Fibroblast of lung (primary cell): ENCODE measurements at regions not wholly inside any gene's neighbourhood (a gene's known extent, or its start where the extent isn't known, plus 50 kb on each side); places are given as distances from the start of the nearest gene placed in this dataset.

ENCODE experiments used
- EZH2 ChIP-seq: IDR thresholded peaks from 2 replicates; pipeline ENCODE4 v1.5.1; 2012; ENCODE audit warnings: low read length, control low read depth, mild to moderate bottlenecking; ENCODE audit errors: missing control alignments
- TF ChIP-seq, protein P1 (sequence below), 2 donors: IDR thresholded peaks in 1 of 2; conservative IDR thresholded peaks in 1 of 2; 1 replicate in 1 of 2; 2 replicates in 1 of 2; pipeline ENCODE4 v1.5.1; 2011 to 2012; ENCODE audit warnings: low read length in 2 of 2, control low read depth in 1 of 2, inconsistent platforms in 1 of 2, low read depth in 1 of 2, mild to moderate bottlenecking in 1 of 2

DNA sequence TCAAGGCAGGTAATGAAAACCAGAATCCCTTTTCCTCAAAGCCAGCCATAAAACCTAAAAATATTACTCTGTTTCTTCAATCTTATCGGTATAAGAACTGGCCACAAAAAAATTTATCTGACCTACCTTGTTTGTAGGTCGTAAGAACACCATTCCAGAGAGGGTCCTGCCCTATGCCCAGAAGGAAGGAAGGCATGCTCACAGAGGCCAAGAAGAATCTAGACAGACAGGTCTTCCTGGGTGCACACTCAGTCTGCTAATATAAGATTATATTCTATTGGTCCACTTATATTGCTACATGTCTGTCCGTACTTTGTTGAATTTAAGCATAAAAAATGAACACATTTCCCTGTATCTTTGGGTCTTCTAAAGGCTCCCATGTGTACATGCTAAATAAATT lies 2136.1 kb upstream of the PCDH20 start:
- TF ChIP-seq EZH2 = no peak
- TF ChIP-seq, protein P1, sequence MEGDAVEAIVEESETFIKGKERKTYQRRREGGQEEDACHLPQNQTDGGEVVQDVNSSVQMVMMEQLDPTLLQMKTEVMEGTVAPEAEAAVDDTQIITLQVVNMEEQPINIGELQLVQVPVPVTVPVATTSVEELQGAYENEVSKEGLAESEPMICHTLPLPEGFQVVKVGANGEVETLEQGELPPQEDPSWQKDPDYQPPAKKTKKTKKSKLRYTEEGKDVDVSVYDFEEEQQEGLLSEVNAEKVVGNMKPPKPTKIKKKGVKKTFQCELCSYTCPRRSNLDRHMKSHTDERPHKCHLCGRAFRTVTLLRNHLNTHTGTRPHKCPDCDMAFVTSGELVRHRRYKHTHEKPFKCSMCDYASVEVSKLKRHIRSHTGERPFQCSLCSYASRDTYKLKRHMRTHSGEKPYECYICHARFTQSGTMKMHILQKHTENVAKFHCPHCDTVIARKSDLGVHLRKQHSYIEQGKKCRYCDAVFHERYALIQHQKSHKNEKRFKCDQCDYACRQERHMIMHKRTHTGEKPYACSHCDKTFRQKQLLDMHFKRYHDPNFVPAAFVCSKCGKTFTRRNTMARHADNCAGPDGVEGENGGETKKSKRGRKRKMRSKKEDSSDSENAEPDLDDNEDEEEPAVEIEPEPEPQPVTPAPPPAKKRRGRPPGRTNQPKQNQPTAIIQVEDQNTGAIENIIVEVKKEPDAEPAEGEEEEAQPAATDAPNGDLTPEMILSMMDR (conservative IDR thresholded peaks at IDR 0.05 in 1 of 2, IDR thresholded peaks at IDR 0.05 in 1 of 2; ENCODE audit: low read depth in 1 of 2, low read length in 2 of 2) = no peak
